HG02623 (cell line): ENCODE measurements at regions not wholly inside any gene's neighbourhood (a gene's known extent, or its start where the extent isn't known, plus 50 kb on each side); places are given as distances from the start of the nearest gene placed in this dataset.
"Not testable (repeated sequence)": the region's sequence is repeated elsewhere in the genome, so short reads cannot be mapped to it uniquely, and the experiment has no call there.

Experiments used
- ATAC-seq: cut with Tn5 transposase; IDR thresholded peaks from one replicate; pipeline ENCODE4 v1.9.1; 2021; ENCODE audit warnings: moderate library complexity; ENCODE audit not compliant: unreplicated experiment

DNA sequence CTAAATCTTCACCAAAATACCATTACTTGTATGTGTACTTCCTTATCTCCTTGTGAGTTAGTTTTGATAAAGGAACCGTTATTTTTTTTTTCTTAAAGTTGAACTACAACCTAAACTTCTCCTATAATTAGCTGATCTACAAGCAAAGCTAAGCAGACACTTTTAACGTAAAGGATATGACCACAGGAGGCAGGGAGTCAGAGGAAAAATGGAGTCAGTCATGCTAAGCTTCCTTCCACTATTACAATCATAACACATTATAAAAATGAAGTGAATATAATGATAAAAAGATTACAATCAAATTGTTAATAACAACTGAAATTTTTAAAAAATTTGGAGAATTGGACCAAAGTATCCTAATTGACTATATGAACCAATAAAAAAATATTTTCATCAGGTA lies 892.6 kb downstream of the KCNT2 start:
- ATAC-seq: no peak

GRCh38 chr1:195714248-195714647 lies 894.0 kb downstream of the KCNT2 start:
- no peak for ATAC-seq

- no peak for ATAC-seq
These were observed 898.4 kb downstream of the KCNT2 start for GRCh38 chr1:195709821-195710220.

DNA sequence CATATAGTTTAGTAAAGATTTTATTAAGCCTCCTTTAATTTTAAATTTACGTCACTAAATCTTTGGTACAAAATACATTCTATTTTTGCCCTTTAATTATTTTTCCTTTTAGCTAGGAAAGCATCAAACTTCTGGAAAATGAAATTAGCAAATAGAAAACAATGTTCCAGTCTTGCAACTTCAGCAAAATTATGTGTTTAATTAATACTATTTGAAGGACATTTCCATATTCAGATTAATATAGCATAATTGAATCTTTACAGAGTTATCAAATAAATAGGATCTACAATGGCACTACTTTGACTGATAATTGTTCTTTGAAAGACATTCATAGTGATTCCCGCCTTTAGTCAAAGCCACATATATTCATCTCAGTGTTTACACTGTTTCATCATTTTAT lies 904.2 kb downstream of the KCNT2 start:
- no peak for ATAC-seq

DNA sequence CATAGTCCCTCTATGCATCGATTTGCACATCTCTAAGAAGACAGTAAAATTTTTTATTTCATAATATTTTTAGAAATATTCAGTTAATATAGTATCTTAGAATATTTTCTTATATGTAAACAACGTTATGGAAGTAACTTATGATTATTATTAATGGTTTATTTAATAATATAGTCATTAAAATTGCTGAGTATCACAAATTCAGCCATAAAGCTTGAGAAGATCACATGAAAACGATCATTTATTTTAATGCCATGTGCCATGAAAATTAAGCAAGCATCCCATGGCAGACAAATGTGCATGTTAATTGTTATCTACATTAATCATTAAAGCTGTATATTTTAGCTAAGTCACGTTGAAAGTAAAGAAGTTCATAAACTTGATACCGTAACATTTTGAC lies 907.1 kb downstream of the KCNT2 start:
- no peak for ATAC-seq

- peak; percentile 99 for ATAC-seq
These were observed 911.1 kb downstream of the KCNT2 start for GRCh38 chr1:195697130-195697529.

DNA sequence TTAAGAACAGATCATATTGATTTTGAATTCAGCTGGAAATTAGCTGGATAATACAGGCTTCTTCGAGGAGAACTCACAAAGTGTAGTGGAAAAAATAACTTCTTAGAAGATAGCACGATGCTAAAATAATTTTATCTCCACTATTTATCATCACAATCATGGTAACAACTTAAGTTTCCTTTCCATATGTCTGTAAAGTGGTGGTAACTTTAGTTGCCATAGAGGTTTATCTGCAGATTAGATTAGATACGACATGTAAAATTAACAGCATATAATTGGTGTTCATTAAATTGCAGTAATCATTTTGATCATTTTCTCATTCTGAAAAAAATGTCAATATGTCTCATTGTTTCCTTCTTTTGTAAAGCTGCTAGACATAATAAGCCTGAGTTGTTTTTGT lies 921.5 kb downstream of the KCNT2 start:
- ATAC-seq: no peak

GRCh38 chr1:195664628-195665027 lies 943.6 kb downstream of the KCNT2 start:
- ATAC-seq: no peak

- ATAC-seq: no peak
These were observed 944.5 kb downstream of the KCNT2 start for GRCh38 chr1:195663549-195664280.

- no peak for ATAC-seq
These were observed 951.5 kb downstream of the KCNT2 start for GRCh38 chr1:195656780-195657179.

GRCh38 chr1:195648875-195649274 lies 959.4 kb downstream of the KCNT2 start:
- not testable (repeated sequence) for ATAC-seq

GRCh38 chr1:195637539-195637938 lies 970.7 kb downstream of the KCNT2 start:
- no peak for ATAC-seq

DNA sequence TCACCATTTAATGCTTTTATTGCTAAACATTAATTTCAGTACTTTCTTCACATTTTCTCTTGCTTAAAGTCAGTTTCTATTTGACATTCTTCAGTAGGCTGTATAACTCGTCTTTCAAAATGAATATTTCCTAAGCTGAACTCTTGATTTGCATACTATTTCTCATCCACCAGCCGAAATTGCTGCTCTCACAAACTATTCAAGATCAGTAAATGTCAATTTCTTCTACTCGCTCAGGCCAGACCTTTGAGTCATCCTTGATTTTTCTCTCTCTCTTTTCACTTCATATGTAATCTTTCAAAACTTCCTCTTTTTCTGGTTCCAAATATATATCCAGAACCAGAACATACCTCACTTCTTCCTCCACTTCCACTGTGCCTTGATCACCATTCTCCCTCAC lies 990.0 kb downstream of the KCNT2 start:
- no peak for ATAC-seq

DNA sequence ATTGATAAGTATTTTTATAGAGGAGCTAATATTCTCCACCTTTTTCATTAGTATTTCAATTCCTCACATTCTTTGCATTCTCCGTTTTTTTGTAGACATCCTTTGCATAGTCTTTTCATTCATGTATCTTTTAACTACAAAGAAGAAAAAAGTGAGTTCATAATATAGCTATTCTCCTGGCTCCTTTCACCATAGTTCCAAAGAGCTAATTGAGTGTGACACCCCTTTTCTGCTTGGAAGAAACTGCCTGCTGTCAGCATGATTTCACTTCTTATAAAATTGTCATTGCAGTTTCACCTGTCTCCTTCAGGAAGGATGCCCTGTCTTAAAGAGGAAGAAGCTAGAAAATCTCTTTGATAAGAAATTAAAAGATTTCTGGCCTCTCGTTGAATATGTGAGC lies 991.1 kb downstream of the KCNT2 start:
- ATAC-seq: no peak

DNA sequence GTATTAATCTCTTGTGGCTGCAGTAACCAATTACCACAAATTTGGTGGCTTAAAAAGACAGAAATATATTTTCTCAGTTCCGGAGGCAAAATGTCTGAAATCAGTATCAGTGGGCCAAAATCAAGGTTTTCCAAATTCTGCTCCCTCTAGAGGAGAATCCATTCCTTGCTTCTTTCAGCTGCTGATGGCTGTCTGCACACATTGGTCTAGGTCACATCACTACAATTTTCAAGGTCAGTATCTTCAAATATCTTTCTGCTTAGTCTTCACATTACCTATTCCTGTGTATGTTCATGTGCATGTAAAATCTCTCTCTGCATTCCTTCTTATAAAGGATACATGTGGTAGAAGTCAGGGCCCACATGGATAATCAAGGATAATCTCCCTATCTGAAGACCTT lies 999.4 kb downstream of the KCNT2 start:
- no peak for ATAC-seq

DNA sequence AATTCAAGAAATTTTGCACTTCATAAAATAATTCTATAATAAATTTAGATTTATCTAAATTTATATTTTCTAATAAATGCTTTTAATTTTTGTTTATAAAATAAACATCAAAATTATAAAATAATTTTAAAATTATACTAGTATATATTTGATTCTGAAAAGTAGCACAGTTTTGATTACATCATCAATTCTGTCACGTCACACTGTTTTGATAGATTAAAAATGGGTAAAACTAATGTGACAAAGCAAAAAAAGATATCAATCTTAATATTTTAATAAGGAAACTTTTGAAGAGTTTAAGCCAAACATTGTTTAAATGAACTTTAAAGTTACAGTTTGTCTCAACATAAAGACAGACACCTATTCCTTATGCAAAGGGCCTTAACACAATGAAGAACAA lies 1001.8 kb downstream of the KCNT2 start:
- no peak for ATAC-seq

GRCh38 chr1:195604287-195604686 lies 1004.0 kb downstream of the KCNT2 start:
- no peak for ATAC-seq

GRCh38 chr1:195597891-195598290 lies 1010.3 kb downstream of the KCNT2 start:
- no peak for ATAC-seq

- ATAC-seq: no peak
These were observed 1013.5 kb downstream of the KCNT2 start for GRCh38 chr1:195594773-195595172.

DNA sequence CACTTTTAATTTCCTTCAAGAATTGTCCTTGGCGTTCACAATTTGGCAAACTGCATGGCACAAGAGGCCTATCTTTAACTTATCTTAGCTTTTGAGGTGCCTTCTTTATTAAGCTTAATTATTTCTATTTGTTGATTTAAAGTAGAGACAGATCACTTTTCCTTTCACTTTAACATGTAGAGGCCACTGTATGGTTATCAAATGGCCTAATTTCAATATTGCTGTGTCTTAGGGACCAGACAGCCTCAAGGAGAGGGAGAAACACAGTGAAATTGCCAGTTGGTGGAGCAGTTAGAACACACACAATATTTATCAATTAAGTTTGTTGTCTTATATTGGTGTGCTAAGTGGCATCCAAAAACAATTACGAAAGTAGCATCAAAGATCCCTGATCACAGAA lies 1013.9 kb downstream of the KCNT2 start:
- no peak for ATAC-seq

DNA sequence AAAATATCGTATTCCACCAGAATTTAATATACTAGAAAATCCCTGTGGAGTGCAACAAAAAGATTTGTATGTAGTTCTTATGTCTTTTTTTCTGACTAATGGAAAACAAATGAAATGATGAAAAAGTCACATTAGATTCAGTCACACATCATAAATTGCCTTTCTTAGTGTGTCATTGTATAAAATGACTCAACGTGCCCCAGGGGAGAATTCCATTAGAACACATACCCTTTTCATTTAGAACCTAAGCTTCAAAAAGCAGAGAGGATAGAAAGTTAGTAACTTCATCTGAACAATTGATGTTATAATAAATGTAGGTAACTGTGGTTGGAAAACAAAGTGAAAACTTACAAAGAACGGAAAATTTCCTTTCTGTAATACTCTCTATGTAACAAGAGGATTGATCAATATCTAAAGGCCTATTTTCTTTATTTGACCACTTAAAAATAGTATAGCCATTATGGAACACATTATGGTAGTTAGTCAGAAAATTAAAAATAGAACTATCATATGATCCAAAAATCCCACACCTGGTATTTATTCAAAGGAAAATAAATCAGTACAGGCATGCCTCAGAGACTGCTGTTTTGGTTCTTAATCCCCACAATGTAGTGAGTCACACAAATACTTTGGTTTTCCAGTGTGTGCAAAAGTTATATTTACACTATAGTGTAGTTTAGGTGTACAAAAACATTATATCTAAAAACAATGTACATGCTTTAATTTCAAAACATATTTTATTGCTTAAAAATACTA lies 1016.1 kb downstream of the KCNT2 start:
- ATAC-seq: no peak

GRCh38 chr1:195590649-195591048 lies 1017.6 kb downstream of the KCNT2 start:
- ATAC-seq: no peak
